Stimulated activated naive CD4-positive, alpha-beta T cell (primary cell): ENCODE measurements at regions not wholly inside any gene's neighbourhood (a gene's known extent, or its start where the extent isn't known, plus 50 kb on each side); places are given as distances from the start of the nearest gene placed in this dataset.
A peak's percentile ranks its signal among the peaks of the same experiment; 100 is the strongest.
"Not testable (repeated sequence)": the region's sequence is repeated elsewhere in the genome, so short reads cannot be mapped to it uniquely, and the experiment has no call there.

Source experiments
- DNase-seq, 6 experiments: peaks; one replicate each; lab custom pipeline; 2025; lab: John Stamatoyannopoulos, UW

GRCh38 chr15:98277602-98278001, 317.1 kb downstream of the ARRDC4 start:
- no peak for DNase-seq

DNA sequence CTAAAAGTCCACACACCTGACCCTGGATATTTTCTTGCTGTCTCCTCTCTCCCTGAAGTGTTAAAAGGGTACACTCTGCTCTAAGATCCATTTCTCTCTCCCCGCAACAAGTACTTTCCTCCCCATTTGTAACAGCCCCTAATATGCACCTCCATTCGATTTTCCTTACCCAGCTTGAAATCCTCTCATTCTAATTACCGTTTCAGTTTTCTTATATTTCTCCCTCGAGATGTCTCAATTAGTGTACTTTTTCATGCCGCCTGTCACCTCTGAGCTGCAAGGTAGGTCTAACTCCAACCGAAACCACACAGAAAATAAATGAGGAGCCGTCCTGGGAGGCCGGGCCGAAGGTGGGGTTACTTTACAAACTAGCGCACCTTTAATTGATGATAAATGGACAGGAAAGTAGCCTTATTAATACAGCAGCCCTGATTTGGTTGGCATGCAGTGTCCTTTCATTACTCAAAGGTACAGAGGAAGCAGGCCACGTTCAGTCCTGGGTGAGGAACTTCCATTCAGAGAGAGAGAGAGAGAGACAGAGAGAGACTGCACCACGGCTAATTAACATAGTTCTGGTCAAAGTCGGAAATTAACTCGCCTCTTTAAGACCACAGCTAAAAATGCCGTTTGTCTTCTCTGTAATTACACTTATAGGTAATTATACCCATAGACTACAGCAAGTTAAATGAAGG, 319.9 kb downstream of the ARRDC4 start:
- DNase-seq = no peak

DNA sequence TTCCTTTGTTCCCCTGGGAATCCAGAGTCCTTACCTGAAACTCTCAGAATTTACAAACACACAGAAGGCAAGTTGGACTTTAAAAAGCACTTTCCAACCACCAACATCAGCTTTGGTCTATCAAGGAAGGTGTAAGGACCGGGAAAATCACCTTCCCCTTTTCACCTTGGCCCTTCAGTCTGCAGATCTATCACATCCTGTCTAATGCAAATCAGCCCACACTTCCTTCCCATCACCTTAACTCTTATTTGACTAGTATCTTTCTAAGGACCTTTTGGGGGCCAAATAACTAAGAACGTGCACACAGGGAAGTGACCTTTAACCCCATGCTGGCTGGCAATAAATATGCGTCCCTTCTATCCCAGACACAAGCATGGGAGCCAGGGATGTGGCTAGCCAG, 320.6 kb downstream of the ARRDC4 start:
- no peak for DNase-seq

DNA sequence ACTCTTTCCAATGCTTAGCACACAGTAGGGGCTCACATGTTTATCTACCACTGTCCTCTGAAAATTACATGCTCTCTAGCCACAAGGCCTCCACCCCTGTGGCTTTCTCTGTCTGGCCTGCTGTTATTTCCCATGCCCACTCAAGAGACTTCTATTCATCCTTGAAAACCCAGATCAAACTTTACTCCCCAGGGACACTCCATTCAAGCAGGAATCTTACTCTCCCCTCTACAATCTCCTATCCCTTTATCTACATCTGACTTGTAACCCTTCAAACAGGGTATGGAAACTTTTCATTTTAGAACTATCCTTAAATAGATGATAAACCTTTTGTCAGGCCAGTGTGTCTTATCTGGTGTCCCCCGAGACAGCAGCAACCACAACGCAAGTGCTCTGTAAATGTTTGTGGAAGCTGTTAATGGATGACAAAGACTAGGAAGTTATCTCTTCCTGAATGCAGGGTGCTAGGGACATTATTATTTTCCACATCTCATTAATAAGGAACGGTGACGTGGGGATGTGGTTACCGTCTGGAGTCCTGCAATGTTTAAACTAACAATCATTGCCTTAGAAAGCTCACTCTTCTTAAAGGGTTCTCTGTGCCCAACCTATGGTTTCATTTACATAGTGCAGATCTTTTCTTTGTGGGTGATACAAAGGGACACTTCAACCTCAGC, 322.3 kb downstream of the ARRDC4 start:
- DNase-seq = no peak

DNA sequence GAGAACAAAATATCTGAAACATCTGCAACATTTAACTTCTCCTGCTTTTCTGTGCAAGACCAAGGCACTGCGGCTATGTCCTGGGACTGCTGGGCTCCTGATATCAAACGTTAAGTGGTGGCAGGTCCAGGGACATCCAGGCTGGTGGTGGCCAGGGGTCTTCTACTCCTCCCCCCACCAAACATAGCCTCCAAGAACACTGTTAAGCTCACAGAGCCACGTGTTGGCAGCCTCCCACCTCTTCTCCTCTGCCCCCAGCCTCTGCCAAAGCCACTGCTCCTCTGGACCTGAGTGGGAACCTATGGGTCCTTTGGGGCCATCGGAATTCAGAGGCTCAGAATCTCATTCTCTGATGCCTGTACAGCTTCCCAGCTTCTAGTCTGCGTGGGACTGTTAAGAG, 325.7 kb downstream of the ARRDC4 start:
- no peak for DNase-seq

DNA sequence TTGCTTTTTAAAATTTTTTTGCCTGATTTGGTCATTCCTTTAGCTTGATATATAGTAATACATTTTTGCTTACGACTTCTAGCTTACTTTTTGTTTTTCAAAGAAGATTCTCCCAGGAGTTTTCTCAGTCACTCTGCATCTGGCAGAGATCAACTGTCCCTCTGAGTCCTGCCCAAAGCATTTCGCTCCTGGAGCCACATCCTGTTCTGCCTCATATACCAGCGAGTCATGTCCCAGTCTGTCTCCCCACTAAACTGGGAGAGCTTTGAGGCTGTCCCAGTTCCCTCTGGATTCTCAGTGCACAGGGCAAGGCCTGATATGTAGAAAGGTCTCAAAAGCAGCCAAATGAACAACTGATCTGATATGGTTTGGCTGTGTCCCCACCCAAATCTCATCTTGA, 326.3 kb downstream of the ARRDC4 start:
- DNase-seq = no peak

GRCh38 chr15:98288091-98288590, 327.6 kb downstream of the ARRDC4 start:
- no peak for DNase-seq

- DNase-seq = no peak
Observed at GRCh38 chr15:98289747-98290146, 329.2 kb downstream of the ARRDC4 start.

DNA sequence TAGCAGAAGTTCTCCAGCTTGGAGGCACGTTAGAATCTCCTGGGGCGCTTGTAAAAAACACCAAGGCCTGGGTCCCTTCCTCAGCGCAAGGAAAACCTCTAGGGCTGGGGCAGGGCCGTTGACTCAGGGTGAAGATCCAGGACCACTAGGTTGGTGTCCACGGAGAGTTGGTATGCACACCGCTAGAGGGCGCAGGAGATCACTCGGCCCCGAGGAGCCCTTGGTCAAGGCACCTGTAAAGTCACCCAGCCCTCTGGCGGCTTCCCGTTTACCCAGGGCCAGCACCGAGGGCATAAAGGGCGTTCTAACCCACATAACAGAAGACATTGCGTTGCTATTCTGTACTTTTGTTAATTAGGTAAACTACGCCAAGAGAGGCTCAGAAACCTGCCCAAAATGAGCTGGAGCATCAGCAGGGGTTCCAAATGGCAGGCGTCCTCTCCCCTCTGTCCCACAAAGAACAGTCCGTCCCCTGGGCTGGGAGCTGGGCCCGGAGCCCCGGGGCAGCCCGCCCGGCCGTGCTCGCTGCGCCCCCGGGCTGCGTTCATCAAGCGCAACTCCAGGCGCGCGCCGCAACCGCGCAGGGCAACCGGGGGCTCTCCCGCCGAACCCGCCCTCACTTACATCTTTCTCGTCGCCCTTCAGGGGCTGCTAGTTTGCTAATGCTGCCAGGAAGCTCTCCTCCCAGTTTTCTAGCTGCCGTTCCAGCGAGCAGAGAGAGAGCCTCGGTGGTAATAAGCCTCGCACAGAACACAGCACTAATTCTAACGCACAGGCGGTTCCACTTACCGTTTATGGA, 332.1 kb downstream of the ARRDC4 start:
- DNase-seq = no peak

DNA sequence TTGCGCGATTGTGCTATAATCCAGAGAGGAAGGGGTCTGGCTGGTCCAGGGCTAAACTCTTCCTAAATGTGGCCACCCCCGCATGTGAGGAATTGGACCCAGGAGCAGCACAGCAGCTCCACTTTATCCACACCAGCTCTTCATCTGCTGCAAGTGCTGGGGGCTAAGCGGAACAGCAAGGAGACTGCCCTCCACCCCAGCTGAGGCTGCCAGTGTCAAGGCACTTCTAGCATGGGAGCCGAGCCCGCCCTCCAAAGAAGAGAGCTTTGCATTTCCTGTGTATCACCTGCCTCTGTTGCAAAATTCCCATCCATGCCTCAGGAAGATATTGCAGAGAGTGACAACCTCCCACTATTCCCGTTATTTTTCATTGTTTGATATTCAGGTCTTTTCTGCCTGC, 333.6 kb downstream of the ARRDC4 start:
- DNase-seq = no peak

- DNase-seq = not testable (repeated sequence)
Observed at GRCh38 chr15:98295101-98295759, 334.7 kb downstream of the ARRDC4 start.

- DNase-seq = no peak
Observed at GRCh38 chr15:98296653-98297052, 336.1 kb downstream of the ARRDC4 start.

GRCh38 chr15:98304371-98304770, 343.9 kb downstream of the ARRDC4 start:
- DNase-seq = no peak

DNA sequence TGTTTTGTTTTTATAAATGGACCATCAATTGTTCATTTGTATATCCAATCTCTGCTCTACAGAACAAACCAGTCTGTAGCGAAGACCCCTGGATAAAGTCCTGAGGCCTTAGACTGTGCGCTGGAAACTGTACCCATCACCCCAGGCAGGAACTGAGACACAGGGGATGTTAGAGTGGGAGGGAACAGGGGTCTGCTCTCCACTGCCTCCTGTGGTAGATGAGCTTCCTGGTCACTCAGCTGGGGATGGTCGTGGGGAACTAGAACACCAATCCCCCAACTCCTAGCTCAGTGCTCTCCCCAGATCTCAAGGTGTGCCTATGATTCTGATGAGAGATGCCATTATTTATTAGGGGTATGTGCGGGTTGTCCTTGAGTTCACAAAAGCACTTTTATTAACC, 340.2 kb upstream of the IGF1R start:
- DNase-seq = no peak

GRCh38 chr15:98311566-98312188, 336.7 kb upstream of the IGF1R start:
- DNase-seq = peak; percentile 14 to 61 (median 42)

- no peak for DNase-seq
Observed at GRCh38 chr15:98312913-98313312, 335.4 kb upstream of the IGF1R start.

GRCh38 chr15:98315971-98316370, 332.4 kb upstream of the IGF1R start:
- DNase-seq = no peak

DNA sequence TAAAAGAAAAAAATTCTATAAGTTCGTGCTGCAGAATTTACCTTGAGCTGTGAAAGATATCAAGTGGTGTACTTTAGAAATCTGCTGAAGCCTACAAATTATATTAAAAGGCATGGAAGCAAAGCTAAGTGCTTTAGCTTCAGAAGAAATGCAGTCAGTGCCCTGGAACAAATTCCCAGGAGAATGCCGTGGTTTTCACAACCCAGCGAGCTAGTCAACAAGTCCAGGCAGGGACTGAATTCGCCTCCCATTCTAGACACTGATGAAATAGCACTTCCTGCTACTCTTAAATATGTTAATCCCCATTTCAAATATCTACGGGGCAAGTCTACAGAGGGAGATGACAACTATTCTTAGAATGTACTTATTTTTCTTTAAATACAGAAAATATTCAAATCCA, 326.4 kb upstream of the IGF1R start:
- DNase-seq = no peak

DNA sequence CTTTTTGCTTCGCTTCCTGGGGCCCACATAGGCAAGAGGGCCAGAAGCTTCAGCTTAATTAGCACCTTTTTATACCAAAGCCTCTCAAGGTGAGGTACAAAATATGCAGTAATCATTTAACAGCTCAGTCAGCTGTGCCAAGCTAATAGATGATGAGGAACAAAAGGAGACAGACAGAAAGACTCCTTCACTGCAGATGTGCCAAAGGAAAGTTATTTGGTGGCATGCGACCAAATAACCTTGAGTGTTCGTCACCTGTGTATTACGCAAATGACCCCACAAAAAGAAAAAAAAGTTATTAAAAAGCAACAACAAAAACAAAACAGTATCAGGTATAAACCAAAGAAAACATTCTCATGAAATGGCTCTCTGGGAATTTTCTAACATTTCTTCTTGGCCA, 325.8 kb upstream of the IGF1R start:
- DNase-seq = no peak

- DNase-seq = no peak
Observed at GRCh38 chr15:98324341-98324970, 323.9 kb upstream of the IGF1R start.

DNA sequence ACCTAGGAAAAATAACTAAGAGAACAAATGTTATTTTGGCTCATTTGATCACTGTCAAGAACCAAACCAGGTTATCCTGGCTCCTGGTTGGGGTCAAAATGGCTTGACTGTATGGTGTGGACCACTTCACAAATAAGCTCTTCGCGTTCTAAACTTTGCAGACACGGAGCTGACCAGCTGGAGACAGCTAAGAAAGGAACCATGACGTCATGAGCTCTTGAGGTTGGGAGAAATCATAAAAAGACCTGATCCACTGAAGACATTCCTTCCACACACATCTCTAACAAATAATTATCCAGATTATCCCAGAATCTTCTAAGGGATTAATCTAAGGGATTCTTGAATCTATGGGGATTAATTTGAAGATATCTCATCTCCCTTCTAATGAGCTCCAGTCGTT, 321.5 kb upstream of the IGF1R start:
- no peak for DNase-seq
